ENCODE measurements at regions not wholly inside any gene's neighbourhood (a gene's known extent, or its start where the extent isn't known, plus 50 kb on each side); places are given as distances from the start of the nearest gene placed in this dataset.

GRCh38 chr6:140185991-140186390 lies 811.5 kb upstream of the CITED2 start:
- no peaks in the 10 kb centered on the region for H3K4me1 Mint-ChIP-seq (ENCODE audit: insufficient read depth, unreplicated experiment)
- TF ChIP-seq CTCF (IDR thresholded peaks at IDR 0.05; ENCODE audit: unreplicated experiment): no peak
- no peak overlapping the region for H3K4me3 Mint-ChIP-seq (ENCODE audit: unreplicated experiment)
- no peaks in the 10 kb centered on the region for H3K27me3 Mint-ChIP-seq (ENCODE audit: insufficient read depth, unreplicated experiment)
- no peaks in the 10 kb centered on the region for H3K9me3 Mint-ChIP-seq (ENCODE audit: unreplicated experiment)
- CTCF ChIA-PET: no interaction called here
- no peak overlapping the region for H3K27ac Mint-ChIP-seq (ENCODE audit: low read depth, unreplicated experiment)
- no peaks in the 10 kb centered on the region for H3K36me3 Mint-ChIP-seq (ENCODE audit: insufficient read depth, unreplicated experiment)
- POLR2A ChIA-PET: interaction anchor here (0.7 kb wide), 1 partner anchor 676 kb away, joined by 3 read pairs; no protein-coding TSS in a partner anchor
- no TSS peak for BruUV-seq (replicated peaks)
- intact Hi-C loops (cut with micrococcal nuclease): no loop called here
- DNase-seq (ENCODE audit: unreplicated experiment): no peak

- CTCF ChIA-PET: no interaction called here
Measured at GRCh38 chr6:140183881-140184280, 809.4 kb upstream of the CITED2 start.

GRCh38 chr6:140182821-140183220 lies 808.4 kb upstream of the CITED2 start:
- POLR2A ChIA-PET: no interaction called here
- no TSS peak for BruUV-seq (replicated peaks)
- intact Hi-C loops (cut with micrococcal nuclease): no loop called here
- Mint-ChIP-seq H3K4me3 (ENCODE audit: unreplicated experiment) (no peak overlapping the region), H3K36me3 (ENCODE audit: insufficient read depth, unreplicated experiment) (no peaks in the 10 kb centered on the region), H3K9me3 (ENCODE audit: unreplicated experiment) (no peaks in the 10 kb centered on the region), H3K27ac (ENCODE audit: low read depth, unreplicated experiment) (no peak overlapping the region), H3K4me1 (ENCODE audit: insufficient read depth, unreplicated experiment) (peaks cover 10% of the 10 kb centered on the region), H3K27me3 (ENCODE audit: insufficient read depth, unreplicated experiment) (no peaks in the 10 kb centered on the region)
- TF ChIP-seq CTCF (IDR thresholded peaks at IDR 0.05; ENCODE audit: unreplicated experiment): no peak
- CTCF ChIA-PET: interaction anchor here (0.5 to 1.4 kb wide), 2 partner anchors 133 to 255 kb away, joined by 3 to 4 read pairs; no protein-coding TSS in a partner anchor
- DNase-seq (ENCODE audit: unreplicated experiment): no peak

More at GRCh38 chr6:140183881-140184280, 809.4 kb upstream of the CITED2 start:
- TF ChIP-seq CTCF (IDR thresholded peaks at IDR 0.05; ENCODE audit: unreplicated experiment): no peak
- H3K36me3 Mint-ChIP-seq (ENCODE audit: insufficient read depth, unreplicated experiment): no peaks in the 10 kb centered on the region
- peaks cover 4% of the 10 kb centered on the region for H3K4me1 Mint-ChIP-seq (ENCODE audit: insufficient read depth, unreplicated experiment)
- no TSS peak for BruUV-seq (replicated peaks)
- intact Hi-C loops (cut with micrococcal nuclease): no loop called here
- no peaks in the 10 kb centered on the region for H3K27me3 Mint-ChIP-seq (ENCODE audit: insufficient read depth, unreplicated experiment)
- H3K27ac Mint-ChIP-seq (ENCODE audit: low read depth, unreplicated experiment): no peak overlapping the region
- no peaks in the 10 kb centered on the region for H3K9me3 Mint-ChIP-seq (ENCODE audit: unreplicated experiment)
- no peak overlapping the region for H3K4me3 Mint-ChIP-seq (ENCODE audit: unreplicated experiment)
- POLR2A ChIA-PET: interaction anchor here (2.0 kb wide), 1 partner anchor 10 kb away, joined by 5 read pairs; no protein-coding TSS in a partner anchor
- DNase-seq (ENCODE audit: unreplicated experiment): no peak

GRCh38 chr6:140181876-140182275 lies 807.4 kb upstream of the CITED2 start:
- H3K9me3 Mint-ChIP-seq (ENCODE audit: unreplicated experiment): no peaks in the 10 kb centered on the region
- no TSS peak for BruUV-seq (replicated peaks)
- POLR2A ChIA-PET: no interaction called here
- intact Hi-C loops (cut with micrococcal nuclease): no loop called here
- peaks cover 10% of the 10 kb centered on the region for H3K4me1 Mint-ChIP-seq (ENCODE audit: insufficient read depth, unreplicated experiment)
- no peak for DNase-seq (ENCODE audit: unreplicated experiment)
- H3K4me3 Mint-ChIP-seq (ENCODE audit: unreplicated experiment): no peak overlapping the region
- CTCF ChIA-PET: interaction anchor here (1.4 kb wide), 1 partner anchor 256 kb away, joined by 4 read pairs; no protein-coding TSS in a partner anchor
- H3K36me3 Mint-ChIP-seq (ENCODE audit: insufficient read depth, unreplicated experiment): no peaks in the 10 kb centered on the region
- TF ChIP-seq CTCF (IDR thresholded peaks at IDR 0.05; ENCODE audit: unreplicated experiment): no peak
- no peak overlapping the region for H3K27ac Mint-ChIP-seq (ENCODE audit: low read depth, unreplicated experiment)
- H3K27me3 Mint-ChIP-seq (ENCODE audit: insufficient read depth, unreplicated experiment): no peaks in the 10 kb centered on the region

Measured in MCF 10A (cell line).